HCT116 (cell line): ENCODE measurements at regions not wholly inside any gene's neighbourhood (a gene's known extent, or its start where the extent isn't known, plus 50 kb on each side); places are given as distances from the start of the nearest gene placed in this dataset.

ENCODE experiments used
- ATAC-seq: fragments of 200-7000 bp; cut with Tn5 transposase; 2 replicates; pipeline ENCODE4 v1.9.1; 2020; ENCODE audit warnings: mild to moderate bottlenecking, moderate library complexity
- BruUV-seq: library from RNA; stranded (reverse); fragments of 400-500 nt; replicated peaks from 2 replicates; lab custom pipeline; 2021; lab: Mats Ljungman, UMichigan
- CTCF ChIA-PET: fragments of 300-600 bp; sonication (Branson Sonifier 250); formaldehyde crosslinking; loops from one replicate; lab custom pipeline; 2021; ENCODE audit warnings: antibody characterized with exemption; lab: Charles Lee
- POLR2A ChIA-PET: fragments of 300-600, 350-600 bp; sonication (Branson Sonifier 250); formaldehyde crosslinking; loops from one replicate; lab custom pipeline; 2021; ENCODE audit warnings: antibody characterized with exemption; lab: Charles Lee
- RAD21 ChIA-PET, 2 experiments: fragments of 300-600 bp; sonication (Branson Sonifier 250); formaldehyde crosslinking; loops; one replicate each; lab custom pipeline; 2023; ENCODE audit warnings: low total read pairs in 2 of 2; ENCODE audit not compliant: uncharacterized antibody in 2 of 2, unreplicated experiment in 2 of 2, low non-redundant PET in 1 of 2; lab: Charles Lee
- DNase-seq: peaks from one replicate; pipeline ENCODE4 v3.0.0-alpha.2; 2010; ENCODE audit warnings: low read depth, low spot score
- H2AFZ ChIP-seq: fragments of 200-600 bp; shearing (Covaris generic), sonication (generic); 2 replicates; pipeline ENCODE4 v1.6.1; 2017; ENCODE audit warnings: low read depth, mixed run types, mixed read lengths, antibody characterized with exemption, low read length; ENCODE audit not compliant: poor library complexity, severe bottlenecking
- H3K27ac ChIP-seq: 2 replicates; pipeline ENCODE4 v1.5.1; 2012; ENCODE audit warnings: low read depth, low read length
- H3K27me3 ChIP-seq: fragments of 200-600 bp; sonication (generic); 2 replicates; pipeline ENCODE4 v1.6.1; 2016; ENCODE audit warnings: mixed run types, low read length, mixed read lengths; ENCODE audit not compliant: insufficient read depth
- H3K36me3 ChIP-seq, 2 experiments: fragments of 200-500 bp in 1 of 2; fragments of 200-600 bp in 1 of 2; sonication (Bioruptor generic) in 1 of 2; sonication (generic) in 1 of 2; 2 replicates each; pipeline versions ENCODE4 v1.5.1 to v1.6.1; 2014 to 2016; ENCODE audit warnings: low read length in 2 of 2, inconsistent platforms in 1 of 2, mixed read lengths in 1 of 2, mixed run types in 1 of 2; ENCODE audit not compliant: insufficient read depth in 2 of 2, control insufficient read depth in 1 of 2
- H3K4me1 ChIP-seq, 2 experiments: fragments of 200-600 bp in 1 of 2; sonication (generic) in 1 of 2; 2 replicates each; pipeline versions ENCODE4 v1.5.1 to v1.6.1; 2012 to 2017; ENCODE audit warnings: low read length in 2 of 2, inconsistent platforms in 1 of 2, mild to moderate bottlenecking in 1 of 2, mixed read lengths in 1 of 2, mixed run types in 1 of 2, moderate library complexity in 1 of 2; ENCODE audit not compliant: insufficient read depth in 2 of 2, control insufficient read depth in 1 of 2
- H3K4me2 ChIP-seq: fragments of 200-600 bp; sonication (generic); 2 replicates; pipeline ENCODE4 v1.6.1; 2017; ENCODE audit warnings: mixed run types, low read length, mixed read lengths
- H3K4me3 ChIP-seq, 2 experiments: fragments of 200-600 bp in 1 of 2; sonication (generic) in 1 of 2; replicated peaks in 1 of 2; 2 replicates each; pipeline ENCODE4 v1.5.1; 2011 to 2016; ENCODE audit warnings: low read length in 2 of 2, control low read depth in 1 of 2, low read depth in 1 of 2, mild to moderate bottlenecking in 1 of 2, mixed read lengths in 1 of 2, mixed run types in 1 of 2
- H3K79me2 ChIP-seq: fragments of 200-600 bp; sonication (generic); 2 replicates; pipeline ENCODE4 v1.6.1; 2017; ENCODE audit warnings: mild to moderate bottlenecking, mixed run types, low read length, moderate library complexity, mixed read lengths; ENCODE audit not compliant: insufficient read depth
- H3K9ac ChIP-seq: fragments of 200-600 bp; sonication (generic); 2 replicates; pipeline ENCODE4 v1.6.1; 2016; ENCODE audit warnings: low read length, mixed read lengths
- H3K9me2 ChIP-seq: fragments of 200-600 bp; sonication (generic), shearing (Covaris generic); 2 replicates; pipeline ENCODE4 v1.6.1; 2017; ENCODE audit warnings: mixed run types, mild to moderate bottlenecking, moderate library complexity; ENCODE audit not compliant: insufficient read depth
- H3K9me3 ChIP-seq, 2 experiments: fragments of 200-500 bp in 1 of 2; fragments of 200-600 bp in 1 of 2; sonication (Bioruptor generic) in 1 of 2; sonication (generic) in 1 of 2; 2 replicates each; pipeline ENCODE4 v1.6.1; 2014 to 2017; ENCODE audit warnings: low read length in 2 of 2, mixed read lengths in 2 of 2, inconsistent platforms in 1 of 2, low read depth in 1 of 2, mild to moderate bottlenecking in 1 of 2, mixed run types in 1 of 2, moderate library complexity in 1 of 2; ENCODE audit not compliant: control insufficient read depth in 1 of 2, insufficient read depth in 1 of 2
- H4K20me1 ChIP-seq: fragments of 200-600 bp; sonication (generic), shearing (Covaris generic); 2 replicates; pipeline ENCODE4 v1.6.1; 2017; ENCODE audit warnings: mixed run types, mild to moderate bottlenecking, moderate library complexity; ENCODE audit not compliant: insufficient read depth
- ATF3 ChIP-seq: IDR thresholded peaks from 2 replicates; pipeline ENCODE4 v1.6.1; 2012
- CBX3 ChIP-seq: IDR thresholded peaks from 2 replicates; pipeline ENCODE4 v1.6.1; 2012; ENCODE audit warnings: low read depth
- CEBPB ChIP-seq: IDR thresholded peaks from 2 replicates; pipeline ENCODE4 v1.6.1; 2012; ENCODE audit warnings: low read depth
- EZH2 ChIP-seq: fragments of 200-600 bp; sonication (generic); IDR thresholded peaks from 2 replicates; pipeline ENCODE4 v1.6.1; 2017; ENCODE audit warnings: antibody characterized with exemption, mixed run types
- EZH2phosphoT487 ChIP-seq: fragments of 200-600 bp; IDR thresholded peaks from 2 replicates; pipeline ENCODE4 v1.6.1; 2018; ENCODE audit warnings: antibody characterized with exemption, borderline replicate concordance
- FOSL1 ChIP-seq: IDR thresholded peaks from 2 replicates; pipeline ENCODE4 v1.6.1; 2012; ENCODE audit warnings: low read depth
- POLR2AphosphoS5 ChIP-seq: IDR thresholded peaks from 2 replicates; pipeline ENCODE4 v1.6.1; 2011; ENCODE audit warnings: mild to moderate bottlenecking, low read depth, low read length, moderate library complexity
- RAD21 ChIP-seq: IDR thresholded peaks from 2 replicates; pipeline ENCODE4 v1.6.1; 2012; ENCODE audit warnings: low read depth, mild to moderate bottlenecking
- SP1 ChIP-seq: IDR thresholded peaks from 2 replicates; pipeline ENCODE4 v1.6.1; 2012; ENCODE audit warnings: low read depth
- SRF ChIP-seq: IDR thresholded peaks from 2 replicates; pipeline ENCODE4 v1.6.1; 2012; ENCODE audit warnings: low read depth
- TCF7L2 ChIP-seq: IDR thresholded peaks from 2 replicates; pipeline ENCODE4 v1.7.0; 2011; ENCODE audit warnings: borderline replicate concordance, inconsistent platforms; ENCODE audit not compliant: insufficient read depth, insufficient read length; ENCODE audit errors: extremely low read depth
- YY1 ChIP-seq: IDR thresholded peaks from 2 replicates; pipeline ENCODE4 v1.6.1; 2011; ENCODE audit warnings: low read length, low read depth, moderate library complexity, mild to moderate bottlenecking; ENCODE audit not compliant: insufficient replicate concordance; ENCODE audit errors: extremely low read depth
- ZBTB33 ChIP-seq: IDR thresholded peaks from 2 replicates; pipeline ENCODE4 v1.6.1; 2011; ENCODE audit warnings: mild to moderate bottlenecking, low read length, moderate library complexity; ENCODE audit not compliant: insufficient replicate concordance; ENCODE audit errors: extremely low read depth
- ZFX ChIP-seq: fragments of 450-650 bp; IDR thresholded peaks from 2 replicates; pipeline ENCODE4 v1.6.1; 2017
- ZNF274 ChIP-seq: fragments of 200-500 bp; sonication (Bioruptor generic); IDR thresholded peaks from 2 replicates; pipeline ENCODE4 v1.6.1; 2014; ENCODE audit warnings: mild to moderate bottlenecking, low read depth, low read length, inconsistent platforms
- intact Hi-C: fragments of 100-400 bp; cut with micrococcal nuclease; formaldehyde crosslinking; loops from 2 replicates; pipeline ENCODE4 v1.10.0; 2022

- no peak overlapping the region for H3K4me2 ChIP-seq
- intact Hi-C loops: no loop called here
- H3K4me3 ChIP-seq: no peak overlapping the region
- CTCF ChIA-PET: no interaction called here
- H2AFZ ChIP-seq: no peak overlapping the region
- POLR2A ChIA-PET: no interaction called here
- no peaks in the 10 kb centered on the region for H3K9me3 ChIP-seq
- no peak for ATAC-seq
- H3K4me1 ChIP-seq: no peaks in the 10 kb centered on the region
- RAD21 ChIA-PET: no interaction called here
- H3K9ac ChIP-seq: no peak overlapping the region
- no TSS peak for BruUV-seq
- H3K79me2 ChIP-seq: no peaks in the 10 kb centered on the region
- H3K36me3 ChIP-seq: no peaks in the 10 kb centered on the region
- DNase-seq: no peak
- H3K27ac ChIP-seq: no peak overlapping the region
- H3K27me3 ChIP-seq: peaks cover 46% of the 10 kb centered on the region
- TF ChIP-seq SRF (no peak), FOSL1 (no peak), EZH2 (no peak), POLR2AphosphoS5 (no peak), ZFX (no peak), EZH2phosphoT487 (no peak), ZBTB33 (no peak), TCF7L2 (no peak), YY1 (no peak), SP1 (no peak), ZNF274 (no peak), CBX3 (no peak), ATF3 (no peak), RAD21 (no peak), CEBPB (no peak)
- TF ChIP-seq, all 23 proteins: peak for 0
- Histone ChIP-seq H4K20me1 (no peaks in the 10 kb centered on the region), H3K9me2 (no peaks in the 10 kb centered on the region)
Measured at GRCh38 chr10:84698989-84699388, 370.6 kb downstream of the CCSER2 start.
